ENCODE measurements at regions not wholly inside any gene's neighbourhood (a gene's known extent, or its start where the extent isn't known, plus 50 kb on each side); places are given as distances from the start of the nearest gene placed in this dataset.

DNA sequence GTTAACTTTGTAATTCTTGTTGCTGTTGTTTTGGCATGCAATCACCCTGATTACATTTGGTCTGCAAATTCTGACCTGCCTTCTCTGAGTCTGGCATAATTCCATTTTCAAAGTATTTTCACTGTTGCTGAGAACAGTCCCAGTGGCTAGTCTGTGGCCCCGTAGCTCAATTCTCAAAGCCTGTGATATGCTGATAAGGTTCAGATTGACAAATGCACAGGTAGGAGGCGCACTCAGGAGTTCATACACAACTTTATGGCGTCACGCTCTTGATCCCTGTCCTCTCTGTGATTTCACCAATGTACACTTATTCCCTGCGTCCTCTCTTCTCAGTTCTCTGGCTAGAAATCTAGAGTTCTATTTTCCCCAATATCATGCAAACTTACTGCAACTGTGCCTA, 376.6 kb upstream of the SLCO3A1 start:
- no peak for DNase-seq

GRCh38 chr15:91478717-91479191, 374.8 kb upstream of the SLCO3A1 start:
- DNase-seq = no peak

GRCh38 chr15:91480426-91480825, 373.1 kb upstream of the SLCO3A1 start:
- DNase-seq = no peak

DNA sequence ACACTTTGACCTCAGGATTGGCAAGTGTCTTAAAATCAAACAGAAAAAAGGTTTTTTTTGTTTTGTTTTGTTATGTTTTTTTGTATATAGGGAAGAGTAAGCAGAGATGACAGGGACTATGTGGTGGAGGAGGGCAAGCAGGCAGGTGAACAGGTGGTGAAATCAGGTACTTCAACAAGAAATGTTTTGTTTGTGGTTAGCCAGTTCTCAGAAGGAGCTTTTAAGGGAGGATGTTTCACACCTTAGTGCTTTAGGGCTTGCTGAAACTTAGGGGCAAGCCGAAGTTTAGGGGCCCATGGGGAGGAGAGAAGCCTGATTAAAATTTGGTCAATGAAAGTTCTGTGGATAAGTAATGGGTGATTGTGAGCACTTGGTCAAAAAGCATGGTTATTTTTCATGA, 370.7 kb upstream of the SLCO3A1 start:
- DNase-seq = no peak

- DNase-seq = no peak
These were observed 369.4 kb upstream of the SLCO3A1 start for GRCh38 chr15:91484141-91484540.

- no peak for DNase-seq
These were observed 365.1 kb upstream of the SLCO3A1 start for GRCh38 chr15:91488452-91488851.

GRCh38 chr15:91490211-91490610, 363.3 kb upstream of the SLCO3A1 start:
- DNase-seq = no peak

DNA sequence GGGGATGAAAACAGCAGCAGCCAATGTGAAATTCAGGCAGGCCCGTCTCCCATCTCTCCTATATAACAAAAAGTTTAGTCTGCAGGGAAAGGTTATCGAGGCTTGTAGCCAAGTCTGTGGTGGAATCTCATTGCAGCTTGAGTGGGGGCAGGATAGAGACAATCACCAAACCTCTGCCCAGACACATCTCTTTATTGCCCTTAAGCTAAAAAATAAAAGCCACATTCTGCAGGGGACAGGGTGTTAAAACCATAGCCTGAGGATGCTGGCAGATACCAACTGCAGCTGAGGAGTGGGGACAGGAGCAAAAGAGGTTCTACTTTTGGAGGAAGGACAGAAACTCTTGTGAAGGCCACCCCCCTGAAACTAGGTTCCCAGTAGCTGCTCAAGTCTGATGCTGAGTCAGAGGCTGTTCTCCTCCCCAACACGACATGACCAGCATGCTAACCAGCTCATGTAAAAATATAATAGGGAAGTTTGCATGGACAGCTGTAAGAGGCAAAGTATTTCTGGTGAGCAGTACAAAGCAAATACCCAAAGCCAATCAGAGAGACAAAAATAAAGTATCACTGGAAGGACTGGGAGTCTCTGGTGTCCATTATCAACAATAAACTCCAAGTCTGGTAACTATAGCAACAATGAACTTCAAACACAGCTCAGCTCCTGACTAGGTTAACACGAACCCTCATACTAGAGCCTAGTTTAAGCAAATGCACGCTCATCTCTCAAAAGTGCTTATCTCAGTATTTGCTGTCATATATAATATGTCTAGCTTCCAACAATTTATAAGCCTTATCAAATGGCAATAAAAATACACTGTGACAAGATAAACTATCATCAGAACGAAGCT, 362.2 kb upstream of the SLCO3A1 start:
- no peak for DNase-seq

- DNase-seq = no peak
These were observed 356.5 kb upstream of the SLCO3A1 start for GRCh38 chr15:91496754-91497691.

DNA sequence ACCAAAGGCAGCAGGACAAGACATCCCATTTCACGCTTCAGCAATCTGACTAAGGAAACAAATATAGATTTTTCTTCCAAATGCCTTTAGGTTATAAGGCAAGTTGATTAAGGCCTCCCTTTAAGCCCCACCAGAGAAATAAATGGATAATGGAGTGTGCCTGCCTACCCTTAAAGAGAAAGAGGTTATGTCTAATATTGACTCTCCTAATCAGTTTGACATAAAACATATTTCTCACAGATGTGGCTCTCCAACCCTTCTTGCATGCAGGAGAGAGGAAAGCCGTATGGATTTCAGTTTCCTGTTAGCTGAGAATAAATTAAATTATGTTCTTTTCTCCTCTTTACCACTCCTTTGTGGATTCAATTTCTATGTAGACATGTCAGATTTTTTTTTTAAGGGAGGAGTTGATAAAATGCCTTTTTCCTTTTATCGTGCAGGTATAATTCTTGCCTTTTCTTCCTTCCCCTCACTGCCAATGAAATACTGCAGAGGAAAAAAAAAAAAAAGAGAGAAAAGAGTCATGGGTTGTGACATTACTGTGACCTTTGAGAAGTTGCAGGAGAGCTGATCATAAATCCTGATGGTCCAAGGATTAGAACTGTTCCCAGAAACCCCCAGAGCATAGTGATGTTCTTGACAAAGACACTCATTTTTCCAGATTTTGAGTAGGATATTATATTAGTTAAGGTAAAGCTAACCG, 355.3 kb upstream of the SLCO3A1 start:
- no peak for DNase-seq

GRCh38 chr15:91498749-91499062, 354.8 kb upstream of the SLCO3A1 start:
- no peak for DNase-seq

DNA sequence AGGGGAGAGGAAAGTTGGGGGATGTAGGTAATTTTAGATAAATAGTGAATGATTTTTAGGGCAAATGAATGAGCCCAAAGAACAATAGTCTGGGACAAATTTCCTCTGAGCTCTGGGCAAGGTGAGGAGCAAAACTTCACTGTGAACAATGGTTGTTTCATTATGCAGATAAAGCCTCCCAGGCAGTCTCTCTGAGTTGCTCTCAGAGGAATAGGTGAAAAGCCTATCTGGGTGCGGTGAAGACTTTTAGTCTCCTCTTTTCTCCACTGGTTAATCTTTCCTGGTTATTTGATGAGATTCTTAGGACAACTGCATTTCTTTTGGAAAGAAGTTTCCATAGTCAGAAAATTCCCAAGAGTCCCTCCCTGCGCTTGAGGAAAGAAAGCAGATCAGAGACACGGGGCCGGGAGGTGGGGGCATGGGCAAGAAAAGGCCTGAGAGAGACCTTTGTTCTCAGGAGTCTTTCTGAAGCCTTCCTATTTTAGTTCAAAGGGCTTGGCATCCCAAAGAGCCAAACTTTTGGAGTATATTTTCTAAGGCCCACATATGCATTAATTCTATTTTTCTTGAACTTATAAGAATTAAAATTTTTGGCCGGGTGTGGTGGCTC, 353.6 kb upstream of the SLCO3A1 start:
- no peak for DNase-seq

DNA sequence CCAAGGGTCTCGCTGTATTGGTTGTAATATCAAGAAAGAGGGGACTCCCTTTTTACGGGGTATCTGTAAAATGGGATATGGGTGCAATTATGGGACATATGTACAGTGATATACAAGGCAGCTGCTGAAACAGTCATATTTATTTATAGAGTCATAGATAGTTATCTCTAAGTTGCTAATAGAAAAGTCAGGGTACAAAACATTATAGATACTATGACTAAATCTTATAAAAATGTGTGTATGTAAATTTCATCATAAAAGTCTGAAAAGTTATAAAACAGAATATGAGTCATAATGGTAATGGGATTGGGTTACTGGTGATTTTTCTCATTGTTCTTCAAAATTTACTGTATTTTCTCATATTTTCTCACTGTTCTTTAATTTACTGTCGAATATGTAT, 344.9 kb upstream of the SLCO3A1 start:
- DNase-seq = no peak

GRCh38 chr15:91514147-91514546, 339.4 kb upstream of the SLCO3A1 start:
- DNase-seq = no peak

- no peak for DNase-seq
These were observed 338.2 kb upstream of the SLCO3A1 start for GRCh38 chr15:91515188-91515754.

DNA sequence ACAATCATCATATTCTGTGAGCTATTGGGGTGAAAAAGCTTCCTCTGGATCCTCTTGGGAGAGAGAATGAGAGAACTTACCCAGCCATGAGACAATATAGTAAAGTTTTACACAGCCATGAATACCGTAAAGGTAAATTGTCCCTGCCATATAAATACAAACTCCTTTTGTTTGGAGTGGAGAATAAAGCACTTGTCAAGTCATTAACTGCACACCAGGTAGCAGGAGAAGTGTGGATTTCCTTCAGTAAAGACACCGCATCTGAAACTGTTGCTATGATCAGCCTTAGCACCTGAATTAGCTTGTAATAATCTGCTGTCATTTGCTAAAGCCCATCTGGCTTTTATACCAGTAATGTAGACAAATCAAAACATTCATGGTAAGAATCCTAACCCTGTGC, 336.6 kb upstream of the SLCO3A1 start:
- DNase-seq = no peak

DNA sequence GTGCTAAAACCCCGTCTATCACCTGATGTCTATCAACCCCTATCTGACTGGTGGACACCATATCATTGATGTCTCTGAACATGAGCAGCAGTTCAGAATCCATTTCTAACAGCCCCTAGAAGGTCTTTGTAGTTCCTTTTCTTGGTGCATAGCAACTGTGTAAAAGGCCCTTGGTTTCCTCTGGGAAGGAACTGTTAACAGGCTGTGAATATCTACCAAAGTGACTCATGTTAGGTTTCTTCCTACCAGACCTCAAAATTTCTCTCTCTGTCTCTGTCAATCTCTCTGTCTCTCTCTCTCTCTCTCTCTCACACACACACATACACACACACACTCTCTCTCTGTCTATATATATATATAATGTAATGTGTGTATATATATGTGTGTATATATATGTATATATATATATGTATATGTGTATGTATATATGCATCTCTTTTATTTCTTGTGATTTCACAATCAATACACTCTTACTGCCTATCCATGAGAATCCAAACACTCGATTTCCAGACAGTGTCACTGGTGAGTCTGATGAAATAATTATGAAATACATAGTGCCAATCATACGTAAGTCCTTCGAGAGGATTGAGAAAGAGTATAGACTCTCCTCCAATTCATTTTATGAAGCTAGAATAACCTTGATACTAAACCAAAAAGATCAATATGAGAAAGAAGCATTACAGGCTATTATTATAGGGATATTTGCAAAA, 335.9 kb upstream of the SLCO3A1 start:
- DNase-seq = no peak

DNA sequence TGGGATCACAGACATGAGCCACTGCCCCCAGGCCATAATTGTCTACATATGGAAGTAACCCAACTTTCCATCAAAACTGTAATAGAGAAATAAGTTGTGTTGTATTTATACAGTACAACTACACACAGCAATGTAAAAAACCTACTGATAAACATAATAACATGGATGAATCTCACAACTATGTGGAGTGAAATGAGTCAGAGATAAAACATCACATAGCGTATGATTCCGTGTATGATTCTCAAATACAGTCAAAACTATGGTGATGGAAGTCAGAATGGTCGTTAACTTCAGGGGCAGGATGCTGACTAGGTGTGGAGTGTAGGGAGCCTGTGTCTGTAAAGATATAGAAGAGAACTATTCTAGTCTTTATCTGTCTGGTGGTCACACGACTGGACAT, 332.7 kb upstream of the SLCO3A1 start:
- no peak for DNase-seq

- DNase-seq = no peak
These were observed 332.0 kb upstream of the SLCO3A1 start for GRCh38 chr15:91521548-91521947.

- DNase-seq = no peak
These were observed 331.5 kb upstream of the SLCO3A1 start for GRCh38 chr15:91521996-91522395.

DNA sequence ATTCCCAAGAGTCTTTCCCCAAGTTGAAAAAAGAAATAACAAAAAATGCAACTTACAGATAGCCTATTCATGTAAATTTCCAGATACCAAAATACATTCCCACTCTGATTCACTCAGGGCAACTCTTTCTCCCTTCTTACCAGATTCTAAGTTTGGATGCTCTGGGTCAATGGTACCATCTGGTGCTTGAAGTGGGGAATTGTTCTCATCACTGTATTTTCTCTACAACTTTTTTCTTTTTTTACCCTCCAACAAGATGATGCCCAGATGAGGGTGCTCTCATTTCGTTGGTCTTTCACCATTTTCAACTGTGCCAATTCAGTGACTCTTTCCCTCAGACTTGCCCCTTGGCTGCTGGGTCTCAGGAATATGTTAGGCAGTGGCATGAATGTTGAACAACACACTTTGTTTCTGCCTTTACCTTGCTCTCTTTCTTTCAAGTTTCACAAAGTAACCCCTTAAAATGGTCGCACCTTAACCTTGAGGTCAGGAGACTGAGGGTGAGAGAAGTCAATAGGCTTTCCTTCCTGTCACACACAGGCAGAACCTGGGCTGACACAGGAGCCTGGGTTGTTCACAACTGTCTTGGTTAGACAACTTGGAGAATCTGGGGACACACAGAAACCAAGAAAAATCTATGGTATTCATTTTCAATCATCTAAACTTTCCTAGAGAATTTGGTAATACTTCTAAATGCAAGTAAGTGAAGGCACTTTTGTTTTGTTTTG, 330.7 kb upstream of the SLCO3A1 start:
- no peak for DNase-seq

All from stimulated activated CD4-positive, alpha-beta T cell treated with anti-CD3 and anti-CD28 coated beads, Interleukin-4, amount 100 ng/mL, for 24 hours (primary cell).